GM12878 (cell line): ENCODE measurements at regions not wholly inside any gene's neighbourhood (a gene's known extent, or its start where the extent isn't known, plus 50 kb on each side); places are given as distances from the start of the nearest gene placed in this dataset.

Source experiments
- ESRRA ChIP-seq: IDR thresholded peaks from 2 replicates; pipeline ENCODE4 v1.6.1; 2012; ENCODE audit warnings: mild to moderate bottlenecking, low read length, improper control_type of control experiment
- GABPA ChIP-seq: IDR thresholded peaks from 2 replicates; pipeline ENCODE4 v1.6.1; 2014; ENCODE audit warnings: antibody characterized with exemption, low read depth, mild to moderate bottlenecking, inconsistent platforms
- MAX ChIP-seq: IDR thresholded peaks from 2 replicates; pipeline ENCODE4 v1.6.1; 2012; ENCODE audit warnings: low read depth, low read length, improper control_type of control experiment
- MTA3 ChIP-seq: IDR thresholded peaks from 2 replicates; pipeline ENCODE4 v1.6.1; 2012; ENCODE audit warnings: low read length, inconsistent platforms, borderline replicate concordance
- NRF1 ChIP-seq: conservative IDR thresholded peaks from 2 replicates; pipeline ENCODE4 v1.6.1; 2011; ENCODE audit warnings: mild to moderate bottlenecking, low read depth, low read length, improper control_type of control experiment
- POLR2A ChIP-seq: IDR thresholded peaks from 2 replicates; pipeline ENCODE4 v1.6.1; 2011; ENCODE audit warnings: low read depth, mild to moderate bottlenecking, low read length
- POLR2AphosphoS5 ChIP-seq: IDR thresholded peaks from 2 replicates; pipeline ENCODE4 v1.6.1; 2011; ENCODE audit warnings: mild to moderate bottlenecking, low read length, inconsistent platforms
- RAD21 ChIP-seq: IDR thresholded peaks from 2 replicates; pipeline ENCODE4 v1.6.1; 2011; ENCODE audit warnings: mild to moderate bottlenecking, low read depth, low read length, moderate library complexity; ENCODE audit not compliant: insufficient read depth
- SIN3A ChIP-seq: IDR thresholded peaks from 2 replicates; pipeline ENCODE4 v1.6.1; 2012; ENCODE audit warnings: low read depth, low read length, improper control_type of control experiment
- SMAD1 ChIP-seq: fragments of 450-650 bp; IDR thresholded peaks from 2 replicates; pipeline ENCODE4 v1.6.1; 2018; ENCODE audit warnings: mild to moderate bottlenecking, low read depth; ENCODE audit not compliant: partially characterized antibody
- TAF1 ChIP-seq: IDR thresholded peaks from 2 replicates; pipeline ENCODE4 v1.6.1; 2011; ENCODE audit warnings: mild to moderate bottlenecking, low read depth, low read length, borderline replicate concordance
- ZNF274 ChIP-seq: IDR thresholded peaks from one replicate; pipeline ENCODE4 v1.8.0; 2011; ENCODE audit not compliant: insufficient read length, insufficient read depth
- ZZZ3 ChIP-seq: IDR thresholded peaks from 2 replicates; pipeline ENCODE4 v1.6.1; 2011; ENCODE audit warnings: low read depth; ENCODE audit not compliant: control insufficient read depth, insufficient read length
- TF ChIP-seq, protein P1 (sequence below), 3 experiments: IDR thresholded peaks in 2 of 3; conservative IDR thresholded peaks in 1 of 3; 2 replicates each; pipeline ENCODE4 v1.5.1; 2011; ENCODE audit warnings: low read depth in 3 of 3, low read length in 3 of 3, mild to moderate bottlenecking in 3 of 3, control low read depth in 2 of 3, moderate library complexity in 2 of 3, inconsistent platforms in 1 of 3, mixed read lengths in 1 of 3; ENCODE audit not compliant: control insufficient read depth in 2 of 3, insufficient read depth in 1 of 3; ENCODE audit errors: extremely low read depth in 1 of 3

- TF ChIP-seq POLR2A (no peak), ZZZ3 (no peak), TAF1 (no peak), MAX (no peak), ZNF274 (no peak), RAD21 (no peak), SIN3A (no peak), SMAD1 (no peak), GABPA (no peak), MTA3 (no peak), NRF1 (no peak), POLR2AphosphoS5 (no peak), ESRRA (no peak)
- TF ChIP-seq, protein P1, sequence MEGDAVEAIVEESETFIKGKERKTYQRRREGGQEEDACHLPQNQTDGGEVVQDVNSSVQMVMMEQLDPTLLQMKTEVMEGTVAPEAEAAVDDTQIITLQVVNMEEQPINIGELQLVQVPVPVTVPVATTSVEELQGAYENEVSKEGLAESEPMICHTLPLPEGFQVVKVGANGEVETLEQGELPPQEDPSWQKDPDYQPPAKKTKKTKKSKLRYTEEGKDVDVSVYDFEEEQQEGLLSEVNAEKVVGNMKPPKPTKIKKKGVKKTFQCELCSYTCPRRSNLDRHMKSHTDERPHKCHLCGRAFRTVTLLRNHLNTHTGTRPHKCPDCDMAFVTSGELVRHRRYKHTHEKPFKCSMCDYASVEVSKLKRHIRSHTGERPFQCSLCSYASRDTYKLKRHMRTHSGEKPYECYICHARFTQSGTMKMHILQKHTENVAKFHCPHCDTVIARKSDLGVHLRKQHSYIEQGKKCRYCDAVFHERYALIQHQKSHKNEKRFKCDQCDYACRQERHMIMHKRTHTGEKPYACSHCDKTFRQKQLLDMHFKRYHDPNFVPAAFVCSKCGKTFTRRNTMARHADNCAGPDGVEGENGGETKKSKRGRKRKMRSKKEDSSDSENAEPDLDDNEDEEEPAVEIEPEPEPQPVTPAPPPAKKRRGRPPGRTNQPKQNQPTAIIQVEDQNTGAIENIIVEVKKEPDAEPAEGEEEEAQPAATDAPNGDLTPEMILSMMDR (IDR thresholded peaks at IDR 0.05 in 2 of 3, conservative IDR thresholded peaks at IDR 0.05 in 1 of 3; ENCODE audit: control insufficient read depth in 2 of 3, extremely low read depth in 1 of 3, insufficient read depth in 1 of 3, low read depth in 3 of 3, low read length in 3 of 3), result no peak
Observed at GRCh38 chr4:24262616-24263015, 321.7 kb downstream of the DHX15 start.
